AG04449 (cell line): ENCODE measurements at regions not wholly inside any gene's neighbourhood (a gene's known extent, or its start where the extent isn't known, plus 50 kb on each side); places are given as distances from the start of the nearest gene placed in this dataset.
"Not testable (repeated sequence)": the region's sequence is repeated elsewhere in the genome, so short reads cannot be mapped to it uniquely, and the experiment has no call there.

Experiments
- CTCF ChIA-PET: fragments of 350-600 bp; formaldehyde crosslinking; extraction: SDS; loops from one replicate; lab custom pipeline; 2021; ENCODE audit warnings: antibody characterized with exemption; lab: Yijun Ruan, JAX
- POLR2A ChIA-PET: fragments of 400-600, 350-600 bp; formaldehyde crosslinking; extraction: SDS; loops from one replicate; lab custom pipeline; 2020; ENCODE audit warnings: antibody characterized with exemption, inconsistent platforms; lab: Yijun Ruan, JAX
- DNase-seq: peaks from one replicate; pipeline ENCODE4 v3.0.0-alpha.2; 2010; ENCODE audit warnings: low read depth, low spot score
- H3K4me3 ChIP-seq: 2 replicates; pipeline ENCODE4 v1.5.1; 2011; ENCODE audit warnings: low read depth, mild to moderate bottlenecking, control low read depth, low read length
- TF ChIP-seq, protein P1 (sequence below): IDR thresholded peaks from one replicate; pipeline ENCODE4 v1.5.1; 2011; ENCODE audit warnings: mild to moderate bottlenecking, moderate library complexity, low read length, control low read depth, inconsistent platforms; ENCODE audit not compliant: insufficient read depth; ENCODE audit errors: missing control alignments

DNA sequence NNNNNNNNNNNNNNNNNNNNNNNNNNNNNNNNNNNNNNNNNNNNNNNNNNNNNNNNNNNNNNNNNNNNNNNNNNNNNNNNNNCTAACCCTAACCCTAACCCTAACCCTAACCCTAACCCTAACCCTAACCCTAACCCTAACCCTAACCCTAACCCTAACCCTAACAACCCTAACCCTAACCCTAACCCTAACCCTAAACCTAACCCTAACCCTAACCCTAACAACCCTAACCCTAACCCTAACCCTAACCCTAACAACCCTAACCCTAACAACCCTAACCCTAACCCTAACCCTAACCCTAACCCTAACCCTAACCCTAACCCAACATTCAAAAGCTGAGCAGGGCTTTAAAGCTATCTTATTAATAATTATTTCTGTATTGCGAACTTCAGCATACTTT lies 182.5 kb upstream of the FAM20C start:
- POLR2A ChIA-PET, DNase-seq, H3K4me3 ChIP-seq, CTCF ChIA-PET: not testable (repeated sequence)

DNA sequence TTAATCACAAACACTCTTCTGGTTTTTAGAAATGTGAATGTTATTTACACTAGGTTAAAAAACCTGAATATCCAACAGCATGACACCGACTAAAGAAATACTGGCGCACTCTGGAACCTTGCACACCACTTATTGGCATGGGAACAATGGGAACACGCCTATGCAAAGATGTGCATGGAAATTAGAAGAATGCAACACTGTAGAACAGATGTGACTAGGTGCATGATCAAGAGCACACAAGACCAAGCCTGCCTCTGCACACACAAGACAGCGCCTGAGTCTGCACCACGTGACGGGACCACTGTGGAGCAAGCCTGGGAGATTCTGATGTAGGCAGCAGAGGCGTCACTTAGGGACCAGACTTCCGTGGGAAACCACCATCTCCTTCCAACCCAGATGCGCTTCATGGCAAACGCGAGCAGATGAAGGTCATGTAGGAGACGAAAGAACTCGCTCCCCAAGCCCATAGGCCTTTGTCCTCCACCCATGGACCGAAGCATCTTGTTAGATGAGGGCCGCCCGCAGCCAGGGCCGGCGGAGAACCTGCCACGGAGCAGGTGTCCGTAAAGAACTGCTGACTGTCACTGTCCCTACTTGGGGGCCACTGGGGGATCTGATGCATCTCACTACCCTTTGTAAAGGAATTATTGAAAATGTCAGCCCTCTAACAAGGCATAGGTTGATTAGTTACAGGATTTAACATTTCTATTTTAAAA lies 159.6 kb upstream of the FAM20C start:
- CTCF ChIA-PET, DNase-seq, POLR2A ChIA-PET, H3K4me3 ChIP-seq: not testable (repeated sequence)

GRCh38 chr7:35121-35541 lies 157.2 kb upstream of the FAM20C start:
- POLR2A ChIA-PET, DNase-seq, H3K4me3 ChIP-seq, CTCF ChIA-PET: not testable (repeated sequence)

DNA sequence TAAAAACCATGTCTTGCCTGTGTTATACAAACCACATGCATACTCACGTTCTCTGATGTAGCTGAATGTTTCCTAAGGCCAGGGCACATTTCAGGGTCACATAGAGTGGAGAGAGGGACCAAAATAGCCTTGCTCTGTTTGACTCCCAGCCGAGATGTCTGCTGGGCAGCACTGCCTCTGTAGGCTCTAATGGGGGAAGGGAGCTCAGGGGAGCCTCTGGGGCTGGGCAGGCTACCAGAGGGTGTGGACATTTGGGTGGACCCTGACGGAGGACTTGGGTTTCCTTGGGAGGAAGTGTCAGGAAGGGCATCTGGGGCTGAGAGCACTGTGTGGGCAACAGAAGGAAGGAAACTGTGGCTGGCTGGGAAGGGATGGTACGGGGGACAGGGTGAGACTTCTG lies 155.8 kb upstream of the FAM20C start:
- DNase-seq, H3K4me3 ChIP-seq, POLR2A ChIA-PET, CTCF ChIA-PET: not testable (repeated sequence)

DNA sequence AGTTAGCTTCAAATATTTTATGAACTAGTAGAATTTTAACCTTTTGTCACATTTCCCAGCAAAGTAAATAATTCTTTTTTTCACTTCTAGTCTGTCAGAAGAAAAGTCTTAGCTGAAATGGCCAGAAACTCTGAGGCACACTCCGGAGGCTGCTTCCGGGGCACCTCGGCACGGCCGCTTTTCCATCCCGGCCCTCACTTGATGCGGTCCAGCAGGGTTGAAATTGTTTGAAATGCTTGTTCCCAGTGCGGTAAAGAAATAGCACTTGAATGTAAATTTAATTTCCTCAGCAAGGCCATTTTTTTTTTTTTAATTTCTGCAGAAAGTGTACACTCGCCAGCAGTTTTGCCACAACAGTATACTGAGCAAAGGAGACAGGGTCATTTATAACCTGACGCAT lies 154.7 kb upstream of the FAM20C start:
- CTCF ChIA-PET, H3K4me3 ChIP-seq, DNase-seq, POLR2A ChIA-PET: not testable (repeated sequence)

DNA sequence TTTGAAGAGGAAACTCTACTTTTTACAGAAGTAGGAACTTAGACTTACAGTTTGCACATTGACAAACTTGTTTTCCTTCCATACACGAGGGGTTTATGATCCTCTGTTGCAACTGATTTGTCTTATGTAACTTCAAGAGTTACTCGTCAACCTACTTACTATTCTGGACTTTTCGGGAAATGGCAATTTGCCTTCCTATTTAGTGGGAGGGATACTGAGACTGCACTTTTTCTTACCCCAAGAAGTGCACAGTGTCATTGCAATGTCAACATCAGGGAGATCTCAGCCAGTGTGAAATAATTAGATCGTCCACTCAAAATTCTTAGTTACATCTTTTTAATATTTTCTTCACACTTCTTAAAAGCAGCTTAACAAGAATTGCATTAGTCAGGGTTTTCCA lies 153.9 kb upstream of the FAM20C start:
- DNase-seq, H3K4me3 ChIP-seq, POLR2A ChIA-PET, CTCF ChIA-PET: not testable (repeated sequence)

GRCh38 chr7:39984-40740 lies 152.2 kb upstream of the FAM20C start:
- H3K4me3 ChIP-seq, CTCF ChIA-PET, DNase-seq, POLR2A ChIA-PET: not testable (repeated sequence)

DNA sequence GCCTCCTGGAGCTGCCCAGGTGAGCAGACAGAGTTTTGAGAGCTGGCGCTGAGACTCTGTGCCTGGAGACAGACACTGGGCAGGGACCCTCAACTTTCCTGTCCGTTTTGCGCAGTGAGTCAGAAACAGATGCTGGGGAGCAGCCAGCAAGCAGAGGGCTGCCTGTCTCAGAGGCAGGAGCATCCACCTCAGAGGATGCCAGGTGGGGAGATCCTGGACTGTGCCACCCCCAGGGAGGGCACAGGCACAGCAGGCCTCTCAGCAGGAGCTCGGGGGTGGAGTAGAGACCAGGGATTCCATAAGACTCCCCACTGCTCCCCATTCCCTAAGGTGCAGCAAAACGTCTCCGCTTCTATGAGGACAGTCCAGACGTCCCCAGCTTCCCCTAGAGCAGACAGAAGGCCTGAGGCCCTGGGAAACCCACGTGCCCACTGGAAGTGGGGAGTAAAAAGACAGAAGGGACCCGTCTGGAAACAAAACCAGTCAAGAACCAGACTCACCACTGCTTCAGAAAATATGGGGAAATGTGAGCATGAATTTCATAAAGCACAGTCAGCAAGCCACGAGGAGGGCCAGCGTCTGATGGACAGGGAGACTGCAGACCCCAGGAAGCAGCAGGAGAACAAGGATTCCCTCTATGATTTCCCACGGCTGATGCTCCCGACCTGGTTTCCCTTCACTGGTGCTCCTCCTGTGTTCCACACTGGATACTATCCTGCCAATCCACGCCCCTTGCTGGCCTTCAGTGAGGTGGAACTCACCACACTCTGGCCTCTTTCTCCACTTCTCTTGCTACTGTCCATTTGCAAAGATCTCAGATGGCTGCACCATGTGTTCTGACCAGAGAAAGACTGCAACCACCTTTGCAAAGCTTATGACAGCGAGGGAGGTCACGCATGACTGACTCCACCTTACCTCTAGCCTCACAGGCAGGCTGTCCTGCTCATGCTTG lies 151.3 kb upstream of the FAM20C start:
- TF ChIP-seq, protein P1, sequence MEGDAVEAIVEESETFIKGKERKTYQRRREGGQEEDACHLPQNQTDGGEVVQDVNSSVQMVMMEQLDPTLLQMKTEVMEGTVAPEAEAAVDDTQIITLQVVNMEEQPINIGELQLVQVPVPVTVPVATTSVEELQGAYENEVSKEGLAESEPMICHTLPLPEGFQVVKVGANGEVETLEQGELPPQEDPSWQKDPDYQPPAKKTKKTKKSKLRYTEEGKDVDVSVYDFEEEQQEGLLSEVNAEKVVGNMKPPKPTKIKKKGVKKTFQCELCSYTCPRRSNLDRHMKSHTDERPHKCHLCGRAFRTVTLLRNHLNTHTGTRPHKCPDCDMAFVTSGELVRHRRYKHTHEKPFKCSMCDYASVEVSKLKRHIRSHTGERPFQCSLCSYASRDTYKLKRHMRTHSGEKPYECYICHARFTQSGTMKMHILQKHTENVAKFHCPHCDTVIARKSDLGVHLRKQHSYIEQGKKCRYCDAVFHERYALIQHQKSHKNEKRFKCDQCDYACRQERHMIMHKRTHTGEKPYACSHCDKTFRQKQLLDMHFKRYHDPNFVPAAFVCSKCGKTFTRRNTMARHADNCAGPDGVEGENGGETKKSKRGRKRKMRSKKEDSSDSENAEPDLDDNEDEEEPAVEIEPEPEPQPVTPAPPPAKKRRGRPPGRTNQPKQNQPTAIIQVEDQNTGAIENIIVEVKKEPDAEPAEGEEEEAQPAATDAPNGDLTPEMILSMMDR, result no peak
- H3K4me3 ChIP-seq, result no peak overlapping the region
- DNase-seq, result no peak
- ChIA-PET CTCF (no interaction called here), POLR2A (no interaction called here)

DNA sequence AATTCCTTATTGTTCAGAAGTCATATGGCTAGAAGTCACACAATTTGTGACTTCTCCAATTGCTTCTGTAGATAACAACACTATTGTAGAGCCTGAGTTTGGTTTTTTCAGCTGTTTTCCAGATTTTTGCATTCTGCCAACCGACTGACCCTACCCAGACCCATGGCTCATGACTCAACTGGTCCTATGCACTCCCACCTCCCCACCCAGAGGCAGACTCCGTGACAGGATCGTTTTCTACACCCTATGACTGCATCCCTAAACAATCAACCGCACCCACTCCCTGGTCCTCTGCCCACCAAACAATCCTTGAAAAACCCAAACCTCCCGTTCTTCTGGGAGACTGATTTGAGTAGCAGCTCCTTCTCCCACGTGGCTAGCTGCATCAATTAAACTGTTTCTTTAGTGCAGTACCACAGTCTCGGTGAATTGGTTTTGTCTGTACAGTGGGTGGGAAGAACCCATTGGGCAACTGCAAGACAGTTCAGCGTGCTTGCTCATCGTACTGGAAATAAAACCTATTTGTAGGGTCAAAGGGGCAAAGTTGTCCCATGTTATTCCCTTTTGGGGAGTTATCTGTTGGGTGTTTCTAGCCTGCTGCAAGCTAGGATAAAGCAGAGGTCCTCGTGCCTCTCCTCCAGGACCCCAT lies 150.3 kb upstream of the FAM20C start:
- ChIA-PET POLR2A (no interaction called here), CTCF (no interaction called here)
- DNase-seq, result no peak
- TF ChIP-seq, protein P1, result no peak
- no peak overlapping the region for H3K4me3 ChIP-seq
